ENCODE measurements at regions not wholly inside any gene's neighbourhood (a gene's known extent, or its start where the extent isn't known, plus 50 kb on each side); places are given as distances from the start of the nearest gene placed in this dataset.

- no peak for TF ChIP-seq EZH2phosphoT487 (IDR thresholded peaks at IDR 0.05; ENCODE audit: low read length)
- Histone ChIP-seq H3K27ac (ENCODE audit: low read length) (no peak overlapping the region), H3K36me3 (replicated peaks; ENCODE audit: insufficient read depth, low read length) (no peaks in the 10 kb centered on the region), H3K9me2 (replicated peaks; ENCODE audit: insufficient read depth, low read length) (no peaks in the 10 kb centered on the region), H3F3A (ENCODE audit: insufficient read depth, low read length) (no peaks in the 10 kb centered on the region), H3K4me2 (ENCODE audit: low read depth, low read length) (no peak overlapping the region), H3K9ac (ENCODE audit: low read length) (no peak overlapping the region), H3K27me3 (replicated peaks; ENCODE audit: insufficient read depth, low read length) (no peaks in the 10 kb centered on the region), H4K20me1 (ENCODE audit: insufficient read depth, low read length) (no peaks in the 10 kb centered on the region), H3K79me2 (ENCODE audit: low read length) (no peaks in the 10 kb centered on the region), H2AFZ (ENCODE audit: low read length) (no peak overlapping the region), H3K4me1 (ENCODE audit: low read length) (no peaks in the 10 kb centered on the region), H3K9me3 (replicated peaks; ENCODE audit: insufficient read depth, low read length) (no peaks in the 10 kb centered on the region), H3K4me3 (ENCODE audit: low read length) (no peak overlapping the region)
- DNase-seq: no peak
Observed at GRCh38 chr9:113665756-113666155, 202.2 kb downstream of the RGS3 start.

- Histone ChIP-seq H3K36me3 (replicated peaks; ENCODE audit: insufficient read depth, low read length) (no peaks in the 10 kb centered on the region), H3K4me3 (ENCODE audit: low read length) (no peak overlapping the region), H3K27me3 (replicated peaks; ENCODE audit: insufficient read depth, low read length) (no peaks in the 10 kb centered on the region), H3K9me2 (replicated peaks; ENCODE audit: insufficient read depth, low read length) (no peaks in the 10 kb centered on the region), H2AFZ (ENCODE audit: low read length) (no peak overlapping the region), H3F3A (ENCODE audit: insufficient read depth, low read length) (no peaks in the 10 kb centered on the region), H4K20me1 (ENCODE audit: insufficient read depth, low read length) (no peaks in the 10 kb centered on the region), H3K9me3 (replicated peaks; ENCODE audit: insufficient read depth, low read length) (no peaks in the 10 kb centered on the region), H3K27ac (ENCODE audit: low read length) (no peak overlapping the region), H3K9ac (ENCODE audit: low read length) (no peak overlapping the region), H3K4me2 (ENCODE audit: low read depth, low read length) (no peak overlapping the region), H3K4me1 (ENCODE audit: low read length) (no peaks in the 10 kb centered on the region), H3K79me2 (ENCODE audit: low read length) (no peaks in the 10 kb centered on the region)
- TF ChIP-seq EZH2 (optimal IDR thresholded peaks at IDR 0.05; ENCODE audit: low read depth, low read length): no peak
- TF ChIP-seq EZH2phosphoT487 (IDR thresholded peaks at IDR 0.05; ENCODE audit: low read length): no peak
- TF ChIP-seq CTCF (IDR thresholded peaks at IDR 0.05; ENCODE audit: low read length): no peak
- no peak for DNase-seq
Observed at GRCh38 chr9:113668061-113668460, 204.5 kb downstream of the RGS3 start.

GRCh38 chr9:113669522-113670115 is 206.1 kb downstream of the RGS3 start:
- H3K9me2 ChIP-seq (replicated peaks; ENCODE audit: insufficient read depth, low read length): no peaks in the 10 kb centered on the region
- no peak overlapping the region for H2AFZ ChIP-seq (ENCODE audit: low read length)
- H3K4me2 ChIP-seq (ENCODE audit: low read depth, low read length): no peak overlapping the region
- no peak overlapping the region for H3K4me3 ChIP-seq (ENCODE audit: low read length)
- no peaks in the 10 kb centered on the region for H3K9me3 ChIP-seq (replicated peaks; ENCODE audit: insufficient read depth, low read length)
- no peaks in the 10 kb centered on the region for H4K20me1 ChIP-seq (ENCODE audit: insufficient read depth, low read length)
- no peaks in the 10 kb centered on the region for H3F3A ChIP-seq (ENCODE audit: insufficient read depth, low read length)
- no peak for DNase-seq
- no peaks in the 10 kb centered on the region for H3K36me3 ChIP-seq (replicated peaks; ENCODE audit: insufficient read depth, low read length)
- H3K27me3 ChIP-seq (replicated peaks; ENCODE audit: insufficient read depth, low read length): no peaks in the 10 kb centered on the region; the same call in 1 of the 2 replicates
- no peaks in the 10 kb centered on the region for H3K4me1 ChIP-seq (ENCODE audit: low read length)
- TF ChIP-seq EZH2 (optimal IDR thresholded peaks at IDR 0.05; ENCODE audit: low read depth, low read length) (no peak), CTCF (IDR thresholded peaks at IDR 0.05; ENCODE audit: low read length) (no peak), EZH2phosphoT487 (IDR thresholded peaks at IDR 0.05; ENCODE audit: low read length) (no peak)
- no peak overlapping the region for H3K27ac ChIP-seq (ENCODE audit: low read length)
- H3K9ac ChIP-seq (ENCODE audit: low read length): no peak overlapping the region
- H3K79me2 ChIP-seq (ENCODE audit: low read length): no peaks in the 10 kb centered on the region

GRCh38 chr9:113673726-113674125 is 202.4 kb upstream of the ZNF618 start:
- H3K9me2 ChIP-seq (replicated peaks; ENCODE audit: insufficient read depth, low read length): no peaks in the 10 kb centered on the region
- no peaks in the 10 kb centered on the region for H3K79me2 ChIP-seq (ENCODE audit: low read length)
- TF ChIP-seq EZH2 (optimal IDR thresholded peaks at IDR 0.05; ENCODE audit: low read depth, low read length) (no peak), CTCF (IDR thresholded peaks at IDR 0.05; ENCODE audit: low read length) (no peak), EZH2phosphoT487 (IDR thresholded peaks at IDR 0.05; ENCODE audit: low read length) (no peak)
- peaks cover 14% of the 10 kb centered on the region for H3K27me3 ChIP-seq (replicated peaks; ENCODE audit: insufficient read depth, low read length)
- H2AFZ ChIP-seq (ENCODE audit: low read length): no peak overlapping the region
- no peaks in the 10 kb centered on the region for H3K36me3 ChIP-seq (replicated peaks; ENCODE audit: insufficient read depth, low read length)
- no peak overlapping the region for H3K9ac ChIP-seq (ENCODE audit: low read length)
- H3K4me2 ChIP-seq (ENCODE audit: low read depth, low read length): no peak overlapping the region
- no peaks in the 10 kb centered on the region for H3K4me1 ChIP-seq (ENCODE audit: low read length)
- no peak overlapping the region for H3K4me3 ChIP-seq (ENCODE audit: low read length)
- no peaks in the 10 kb centered on the region for H3K9me3 ChIP-seq (replicated peaks; ENCODE audit: insufficient read depth, low read length)
- no peak for DNase-seq
- H3F3A ChIP-seq (ENCODE audit: insufficient read depth, low read length): no peaks in the 10 kb centered on the region
- H3K27ac ChIP-seq (ENCODE audit: low read length): no peak overlapping the region
- H4K20me1 ChIP-seq (ENCODE audit: insufficient read depth, low read length): no peaks in the 10 kb centered on the region

Measured in MM.1S (cell line).